K562 (cell line): ENCODE measurements at regions not wholly inside any gene's neighbourhood (a gene's known extent, or its start where the extent isn't known, plus 50 kb on each side); places are given as distances from the start of the nearest gene placed in this dataset.
A peak's percentile ranks its signal among the peaks of the same experiment; 100 is the strongest.

Experiments
- SMARCE1 ChIP-seq: fragments of 450-650 bp; IDR thresholded peaks from 2 replicates; pipeline ENCODE4 v1.7.1; 2016; ENCODE audit warnings: mild to moderate bottlenecking
- THRAP3 ChIP-seq: fragments of 450-650 bp; IDR thresholded peaks from 2 replicates; pipeline ENCODE4 v1.6.1; 2016; ENCODE audit warnings: mild to moderate bottlenecking, inconsistent platforms, borderline replicate concordance
- ZNF778 ChIP-seq: fragments of 450-650 bp; formaldehyde crosslinking; IDR thresholded peaks from 2 replicates; pipeline ENCODE4 v1.4.0; 2020; ENCODE audit warnings: mild to moderate bottlenecking, moderate library complexity

GRCh38 chr1:207241164-207241934, 80.1 kb upstream of the CD55 start:
- TF ChIP-seq ZNF778 (CRISPR knock-in tag) (no peak), SMARCE1 (peak; percentile 72; the same call in 1 of the 2 replicates), THRAP3 (no peak)
